Skeletal muscle cell (primary cell): ENCODE measurements at regions not wholly inside any gene's neighbourhood (a gene's known extent, or its start where the extent isn't known, plus 50 kb on each side); places are given as distances from the start of the nearest gene placed in this dataset.

Experiments used
- DNase-seq: peaks from one replicate; pipeline ENCODE4 v3.0.0-alpha.2; 2010; ENCODE audit warnings: low read depth
- H3K4me3 ChIP-seq: 2 replicates; pipeline ENCODE4 v1.5.1; 2011; ENCODE audit warnings: low read depth, mild to moderate bottlenecking, control low read depth, low read length, moderate library complexity

- no peak overlapping the region for H3K4me3 ChIP-seq
- peak; percentile 96 for DNase-seq
Measured at GRCh38 chr6:43990627-43991619, 136.3 kb downstream of the MRPL14 start.

DNA sequence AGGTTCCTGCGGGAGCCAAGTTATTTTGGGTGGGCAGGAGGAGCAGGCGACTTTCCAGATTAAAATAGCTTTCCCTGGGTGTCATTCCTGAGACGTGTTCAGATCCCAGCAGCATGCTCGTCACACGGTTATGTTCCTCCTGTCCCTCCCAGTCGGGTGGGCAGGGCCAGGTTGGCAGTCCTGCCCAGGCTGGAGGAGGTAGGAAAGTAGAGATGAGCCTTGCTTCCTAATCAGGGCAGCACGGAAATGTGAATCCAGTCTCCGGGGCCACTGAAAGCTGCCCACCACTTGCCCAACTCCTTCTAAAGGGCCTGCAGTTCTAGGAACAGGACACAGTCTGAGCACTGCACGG lies 137.0 kb downstream of the MRPL14 start:
- no peak for DNase-seq
- H3K4me3 ChIP-seq = no peak overlapping the region

DNA sequence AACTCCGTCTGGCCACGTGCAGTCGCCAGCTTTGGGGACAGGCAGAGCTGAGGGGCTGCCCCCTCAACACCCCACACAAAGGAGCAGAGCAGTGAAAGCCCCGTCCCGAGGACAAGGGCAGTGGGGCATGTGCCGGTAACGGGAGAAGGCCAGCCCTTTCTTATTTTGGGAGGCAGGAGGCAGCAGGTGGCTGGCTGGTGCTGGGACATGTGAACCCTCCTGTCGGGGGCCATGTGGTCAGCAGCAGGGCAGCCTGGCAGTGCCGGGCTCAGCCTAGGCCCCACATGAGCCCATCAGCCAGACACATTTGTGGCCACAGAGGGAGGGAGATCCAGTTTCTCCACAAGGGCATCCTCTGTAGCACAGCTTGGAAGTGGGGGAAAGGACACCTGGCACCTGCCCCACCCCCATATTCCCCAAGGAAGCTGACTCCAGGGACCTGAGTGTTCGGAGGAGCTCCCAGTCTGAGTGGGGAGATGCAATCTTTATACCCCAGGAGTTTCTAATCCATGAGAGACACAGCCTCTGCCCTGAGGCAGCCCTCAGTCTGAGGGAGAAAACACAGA lies 137.6 kb downstream of the MRPL14 start:
- H3K4me3 ChIP-seq = no peak overlapping the region
- no peak for DNase-seq

DNA sequence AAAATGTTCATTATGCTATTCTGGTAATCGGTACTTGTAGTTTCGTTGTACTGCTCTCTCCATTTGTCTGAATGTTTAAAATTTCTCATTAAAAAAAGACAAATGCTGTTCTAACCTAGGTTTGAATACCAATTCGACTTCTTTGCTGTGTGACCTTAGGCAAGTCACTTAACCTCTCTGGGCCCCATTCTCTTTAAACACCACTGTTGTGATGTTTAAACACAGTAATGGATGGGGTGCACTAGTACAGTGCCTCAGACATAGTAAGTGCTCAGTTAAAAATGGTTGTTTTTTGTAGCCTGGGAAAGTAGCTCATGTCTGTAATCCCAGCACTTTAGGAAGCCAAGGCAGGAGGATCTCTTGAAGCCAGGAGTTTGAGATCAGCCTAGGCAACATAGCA lies 138.5 kb downstream of the MRPL14 start:
- no peak for DNase-seq
- no peak overlapping the region for H3K4me3 ChIP-seq

DNA sequence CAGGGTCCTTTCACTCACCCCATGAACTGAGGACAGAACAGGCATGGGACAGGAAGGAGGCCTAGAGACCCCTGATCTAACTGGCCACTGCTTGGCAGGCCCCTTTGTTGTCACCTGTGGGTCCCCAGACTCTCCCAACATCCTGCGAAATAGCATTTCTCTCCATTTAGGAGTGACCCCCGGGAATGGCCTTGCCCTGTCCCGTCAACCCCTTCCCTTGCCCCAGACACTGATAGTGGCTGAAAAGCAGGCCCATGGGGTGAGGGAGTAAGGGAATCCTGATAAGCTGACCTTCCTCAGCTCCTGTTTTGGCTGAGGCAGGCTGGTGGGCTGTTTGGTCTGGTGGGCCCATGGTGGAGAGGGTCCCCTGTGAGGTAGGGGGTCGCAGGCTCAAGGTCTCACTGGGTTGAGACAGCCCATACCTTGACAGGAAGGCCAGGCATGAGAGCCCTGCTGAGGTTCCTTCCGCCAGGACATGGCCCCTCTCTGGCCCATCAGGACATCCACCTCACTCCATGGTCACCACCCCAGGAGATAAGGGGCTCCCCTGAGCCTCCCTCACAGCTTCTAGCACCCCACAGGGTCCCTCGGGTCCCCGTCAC lies 139.3 kb downstream of the MRPL14 start:
- no peak overlapping the region for H3K4me3 ChIP-seq
- no peak for DNase-seq

GRCh38 chr6:43986177-43986825 lies 141.0 kb downstream of the MRPL14 start:
- no peak overlapping the region for H3K4me3 ChIP-seq
- no peak for DNase-seq

DNA sequence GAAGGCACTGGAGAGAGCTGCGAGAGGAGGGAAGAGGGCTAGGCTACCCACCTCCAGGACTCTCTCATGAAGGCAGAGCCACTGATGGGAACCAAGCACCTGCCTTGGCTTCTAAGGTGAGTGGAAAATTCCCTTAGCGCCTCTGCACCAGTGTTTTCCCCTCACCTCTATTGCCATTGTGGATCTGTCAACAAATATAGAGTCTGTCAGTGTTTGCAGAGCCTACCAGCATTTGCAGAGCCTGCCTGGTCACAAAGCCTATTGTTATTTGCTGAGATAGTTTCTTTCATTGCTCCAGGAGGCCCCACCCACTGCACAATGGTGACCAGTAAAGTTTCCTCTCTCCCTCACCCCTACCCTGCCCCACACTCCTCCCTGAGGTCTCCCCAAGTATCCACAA lies 141.9 kb downstream of the MRPL14 start:
- no peak overlapping the region for H3K4me3 ChIP-seq
- no peak for DNase-seq

GRCh38 chr6:43984442-43985321 lies 142.6 kb downstream of the MRPL14 start:
- DNase-seq = no peak
- H3K4me3 ChIP-seq = no peak overlapping the region

GRCh38 chr6:43983632-43984031 lies 143.6 kb downstream of the MRPL14 start:
- no peak for DNase-seq
- H3K4me3 ChIP-seq = no peak overlapping the region

- no peak overlapping the region for H3K4me3 ChIP-seq
- DNase-seq = no peak
Measured at GRCh38 chr6:43983191-43983590, 144.1 kb downstream of the MRPL14 start.

- H3K4me3 ChIP-seq = no peak overlapping the region
- DNase-seq = no peak
Measured at GRCh38 chr6:43982084-43982625, 145.1 kb downstream of the MRPL14 start.

GRCh38 chr6:43981363-43981990 lies 145.8 kb downstream of the MRPL14 start:
- DNase-seq = no peak
- no peak overlapping the region for H3K4me3 ChIP-seq

DNA sequence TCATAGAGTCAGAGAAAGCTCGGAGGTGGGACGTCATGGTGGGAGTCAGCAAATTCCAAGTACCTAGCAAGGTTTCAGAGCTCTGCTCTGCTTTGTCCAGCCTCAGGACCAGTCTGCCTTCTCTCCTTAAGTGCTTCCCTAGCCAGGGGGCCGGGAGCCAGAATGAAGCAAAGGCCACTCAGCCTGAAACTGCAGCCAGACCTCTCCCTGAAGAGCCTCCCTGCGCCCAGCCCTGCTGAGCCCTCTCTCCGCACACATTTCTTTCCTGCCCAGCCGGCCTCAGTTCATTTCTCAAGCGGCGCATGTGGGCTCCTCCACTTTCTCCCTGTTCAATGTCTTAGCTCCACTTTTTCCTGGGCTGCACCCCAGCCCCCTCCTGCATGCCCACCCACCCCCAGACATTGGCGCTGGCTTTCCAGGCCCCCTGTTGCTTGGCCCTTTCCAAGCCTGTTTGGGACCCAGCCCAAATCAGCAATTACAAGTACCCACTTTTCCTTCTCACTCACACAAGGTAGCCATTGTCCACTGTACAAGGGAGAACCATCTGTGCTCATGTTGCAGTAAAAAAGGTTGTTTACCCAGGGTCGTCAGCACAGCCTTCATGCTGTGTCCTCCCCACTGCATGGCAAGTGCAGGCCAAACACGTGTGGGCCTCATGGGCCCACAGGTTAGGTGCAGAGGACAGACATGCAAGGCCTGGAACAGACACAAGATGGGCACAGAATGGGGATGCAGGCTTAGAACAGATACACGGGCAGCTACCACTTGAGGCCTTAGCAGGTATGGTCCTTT lies 147.1 kb downstream of the MRPL14 start:
- H3K4me3 ChIP-seq = no peak overlapping the region

GRCh38 chr6:43979525-43979924 lies 147.7 kb downstream of the MRPL14 start:
- H3K4me3 ChIP-seq = no peak overlapping the region
- no peak for DNase-seq

More for the DNA sequence above, 147.1 kb downstream of the MRPL14 start:
- no peak for DNase-seq

DNA sequence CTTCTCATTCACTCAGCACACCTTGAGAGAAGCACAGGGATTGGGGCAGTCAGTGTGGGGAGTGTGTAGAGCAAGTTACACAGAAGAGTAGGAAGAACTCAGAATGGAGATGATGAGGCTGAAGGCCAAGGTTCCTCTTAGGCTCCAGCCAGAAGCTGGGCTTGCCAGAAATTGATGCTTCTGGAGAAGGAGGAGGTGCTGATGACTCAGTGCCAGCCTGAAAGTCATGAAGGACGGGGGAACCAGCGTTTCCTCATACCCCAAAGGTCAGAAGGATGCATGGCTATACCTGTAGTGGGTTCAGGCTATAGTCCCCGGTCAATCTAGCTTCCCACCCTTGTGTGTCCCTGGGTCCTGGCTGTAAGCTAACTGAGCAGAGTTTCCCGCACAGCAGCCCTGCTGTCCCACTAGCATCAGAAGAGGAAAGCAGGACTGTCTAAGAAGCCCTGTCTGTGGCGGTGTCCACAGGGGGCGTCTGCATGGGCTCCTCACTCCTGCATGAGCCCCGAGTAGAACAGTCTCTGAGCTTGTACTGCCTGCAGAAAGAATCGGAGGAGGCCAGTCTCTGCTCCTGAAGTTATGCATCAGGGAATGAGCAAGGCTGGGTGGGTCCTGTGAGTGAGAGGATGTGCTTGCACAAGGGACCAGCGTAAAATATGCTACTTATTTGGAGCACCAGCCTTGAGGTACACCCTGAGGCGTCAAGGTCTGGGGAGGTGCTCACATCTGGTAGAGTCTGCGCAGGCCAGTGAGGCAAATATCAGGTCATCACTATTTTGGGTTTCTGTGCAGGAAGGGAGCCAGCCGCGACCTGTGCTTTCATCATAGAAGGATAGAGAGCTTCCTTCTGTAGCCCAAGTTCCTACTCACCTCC lies 148.5 kb downstream of the MRPL14 start:
- no peak overlapping the region for H3K4me3 ChIP-seq
- DNase-seq = no peak

GRCh38 chr6:43977404-43978111 lies 149.7 kb downstream of the MRPL14 start:
- no peak overlapping the region for H3K4me3 ChIP-seq
- DNase-seq = no peak
